Left renal pelvis (tissue), 4 donors: ENCODE measurements at regions not wholly inside any gene's neighbourhood (a gene's known extent, or its start where the extent isn't known, plus 50 kb on each side); places are given as distances from the start of the nearest gene placed in this dataset.
"Not testable (repeated sequence)": the region's sequence is repeated elsewhere in the genome, so short reads cannot be mapped to it uniquely, and the experiment has no call there.

ENCODE experiments used
- DNase-seq, 4 donors: peaks; one replicate each; pipeline ENCODE4 v3.0.0-alpha.2; 2013; ENCODE audit warnings: low read depth in 4 of 4, low spot score in 3 of 4

GRCh38 chr2:34529965-34530364, 930.9 kb upstream of the FAM98A start:
- no peak for DNase-seq

GRCh38 chr2:34523958-34524514, 924.9 kb upstream of the FAM98A start:
- DNase-seq, result no peak

GRCh38 chr2:34519659-34520058, 920.6 kb upstream of the FAM98A start:
- DNase-seq, result no peak

GRCh38 chr2:34498561-34498960, 899.5 kb upstream of the FAM98A start:
- DNase-seq, result no peak

GRCh38 chr2:34494192-34494591, 895.1 kb upstream of the FAM98A start:
- not testable (repeated sequence) for DNase-seq

- no peak for DNase-seq
Observed at GRCh38 chr2:34492561-34493455, 893.7 kb upstream of the FAM98A start.

- DNase-seq, result no peak
Observed at GRCh38 chr2:34486965-34487364, 887.9 kb upstream of the FAM98A start.

GRCh38 chr2:34481542-34481941, 882.4 kb upstream of the FAM98A start:
- no peak for DNase-seq

- no peak for DNase-seq
Observed at GRCh38 chr2:34480366-34480765, 881.3 kb upstream of the FAM98A start.

GRCh38 chr2:34475156-34475555, 876.1 kb upstream of the FAM98A start:
- no peak for DNase-seq

GRCh38 chr2:34474646-34475045, 875.5 kb upstream of the FAM98A start:
- DNase-seq, result no peak

- no peak for DNase-seq
Observed at GRCh38 chr2:34447097-34447496, 848.0 kb upstream of the FAM98A start.

- DNase-seq, result no peak
Observed at GRCh38 chr2:34423301-34423700, 824.2 kb upstream of the FAM98A start.

GRCh38 chr2:34419856-34420255, 820.8 kb upstream of the FAM98A start:
- DNase-seq, result no peak

GRCh38 chr2:34416856-34417255, 817.8 kb upstream of the FAM98A start:
- no peak for DNase-seq

- no peak for DNase-seq
Observed at GRCh38 chr2:34414856-34415255, 815.8 kb upstream of the FAM98A start.

GRCh38 chr2:34408100-34408499, 809.0 kb upstream of the FAM98A start:
- DNase-seq, result no peak

- DNase-seq, result no peak
Observed at GRCh38 chr2:34403512-34403911, 804.4 kb upstream of the FAM98A start.

- DNase-seq, result no peak
Observed at GRCh38 chr2:34402376-34402775, 803.3 kb upstream of the FAM98A start.

- DNase-seq, result no peak
Observed at GRCh38 chr2:34401186-34401585, 802.1 kb upstream of the FAM98A start.

GRCh38 chr2:34388446-34388845, 789.3 kb upstream of the FAM98A start:
- DNase-seq, result no peak

GRCh38 chr2:34387536-34387935, 788.4 kb upstream of the FAM98A start:
- no peak for DNase-seq
